HEK293 (cell line): ENCODE measurements at regions not wholly inside any gene's neighbourhood (a gene's known extent, or its start where the extent isn't known, plus 50 kb on each side); places are given as distances from the start of the nearest gene placed in this dataset.

Source experiments
- SETDB1 ChIP-seq: IDR thresholded peaks from one replicate; pipeline ENCODE4 v1.6.1; 2017; ENCODE audit warnings: mild to moderate bottlenecking, low read length, moderate library complexity, mixed read lengths; ENCODE audit not compliant: insufficient read length
- ZNF239 ChIP-seq: fragments of 450-650 bp; formaldehyde crosslinking; IDR thresholded peaks from 2 replicates; pipeline ENCODE4 v1.5.1; 2016; ENCODE audit warnings: missing biosample characterization, missing genetic modification characterization
- ZNF292 ChIP-seq: fragments of 450-650 bp; formaldehyde crosslinking; IDR thresholded peaks from 2 replicates; pipeline ENCODE4 v1.5.1; 2016; ENCODE audit warnings: low read depth, missing biosample characterization, missing genetic modification characterization, borderline replicate concordance
- ZNF843 ChIP-seq: fragments of 450-650 bp; formaldehyde crosslinking; IDR thresholded peaks from 2 replicates; pipeline ENCODE4 v1.5.1; 2016; ENCODE audit warnings: missing biosample characterization, missing genetic modification characterization
- TF ChIP-seq, protein P1 (sequence below): fragments of 450-650 bp; formaldehyde crosslinking; IDR thresholded peaks from 2 replicates; pipeline ENCODE4 v1.5.1; 2016; ENCODE audit warnings: missing biosample characterization, missing genetic modification characterization
- TF ChIP-seq, protein P2 (sequence below): fragments of 450-650 bp; formaldehyde crosslinking; IDR thresholded peaks from 2 replicates; pipeline ENCODE4 v1.5.1; 2016; ENCODE audit warnings: missing biosample characterization, missing genetic modification characterization, low read depth
- TF ChIP-seq, protein P3 (sequence below): fragments of 450-650 bp; formaldehyde crosslinking; IDR thresholded peaks from 2 replicates; pipeline ENCODE4 v1.5.1; 2016; ENCODE audit warnings: missing biosample characterization, missing genetic modification characterization
- TF ChIP-seq, protein P4 (sequence below): fragments of 450-650 bp; formaldehyde crosslinking; IDR thresholded peaks from 2 replicates; pipeline ENCODE4 v1.5.1; 2016; ENCODE audit warnings: missing biosample characterization, missing genetic modification characterization
- TF ChIP-seq, protein P5 (sequence below): fragments of 450-650 bp; formaldehyde crosslinking; IDR thresholded peaks from 2 replicates; pipeline ENCODE4 v1.5.1; 2016; ENCODE audit warnings: missing biosample characterization, missing genetic modification characterization

DNA sequence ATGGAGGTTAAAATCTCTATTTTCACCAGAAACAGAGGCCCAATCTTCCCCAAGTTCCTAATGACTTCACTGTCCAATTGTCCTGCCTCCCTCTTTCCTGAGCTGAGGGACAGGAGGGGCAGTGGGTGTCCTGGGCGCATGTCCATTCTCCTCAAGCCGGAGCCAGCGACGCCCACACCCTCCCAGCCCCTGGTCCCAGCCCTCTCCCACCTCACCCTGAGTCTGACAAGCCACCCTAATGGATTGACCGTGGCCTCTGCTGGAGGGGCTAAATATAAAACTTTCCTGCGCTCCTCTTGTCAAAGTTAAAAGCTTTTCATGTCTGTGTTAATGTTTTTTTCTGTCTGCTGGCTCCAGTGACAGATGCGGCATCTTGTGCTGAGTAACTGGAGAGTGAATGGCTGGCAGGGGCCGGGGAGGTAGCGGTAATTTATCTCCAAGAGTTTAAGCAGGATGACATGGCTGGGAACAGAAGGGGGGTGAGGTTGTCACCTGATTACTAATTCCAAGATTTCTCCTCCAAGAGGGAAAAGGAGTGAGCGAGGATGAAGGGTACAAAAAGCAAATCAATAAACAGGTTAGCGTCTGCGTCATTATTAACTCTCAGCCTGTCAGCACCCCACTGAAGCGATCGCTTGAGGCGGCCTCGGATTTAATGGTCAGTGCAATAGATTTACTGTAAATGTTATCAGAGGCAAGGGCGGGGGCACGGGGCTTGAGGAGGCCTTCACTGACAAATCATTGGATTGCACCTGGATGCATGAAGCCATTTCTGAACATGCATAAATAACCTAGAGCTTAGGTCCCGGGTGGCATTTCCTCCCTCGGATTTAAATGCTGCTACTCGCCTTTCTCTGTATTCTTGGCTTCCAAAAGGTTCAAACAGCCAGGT lies 118.1 kb upstream of the MAFB start:
- no peak for TF ChIP-seq SETDB1
- TF ChIP-seq ZNF843 (tag by site-specific recombination): no peak
- TF ChIP-seq, protein P1, sequence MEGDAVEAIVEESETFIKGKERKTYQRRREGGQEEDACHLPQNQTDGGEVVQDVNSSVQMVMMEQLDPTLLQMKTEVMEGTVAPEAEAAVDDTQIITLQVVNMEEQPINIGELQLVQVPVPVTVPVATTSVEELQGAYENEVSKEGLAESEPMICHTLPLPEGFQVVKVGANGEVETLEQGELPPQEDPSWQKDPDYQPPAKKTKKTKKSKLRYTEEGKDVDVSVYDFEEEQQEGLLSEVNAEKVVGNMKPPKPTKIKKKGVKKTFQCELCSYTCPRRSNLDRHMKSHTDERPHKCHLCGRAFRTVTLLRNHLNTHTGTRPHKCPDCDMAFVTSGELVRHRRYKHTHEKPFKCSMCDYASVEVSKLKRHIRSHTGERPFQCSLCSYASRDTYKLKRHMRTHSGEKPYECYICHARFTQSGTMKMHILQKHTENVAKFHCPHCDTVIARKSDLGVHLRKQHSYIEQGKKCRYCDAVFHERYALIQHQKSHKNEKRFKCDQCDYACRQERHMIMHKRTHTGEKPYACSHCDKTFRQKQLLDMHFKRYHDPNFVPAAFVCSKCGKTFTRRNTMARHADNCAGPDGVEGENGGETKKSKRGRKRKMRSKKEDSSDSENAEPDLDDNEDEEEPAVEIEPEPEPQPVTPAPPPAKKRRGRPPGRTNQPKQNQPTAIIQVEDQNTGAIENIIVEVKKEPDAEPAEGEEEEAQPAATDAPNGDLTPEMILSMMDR: no peak
- TF ChIP-seq, protein P2, sequence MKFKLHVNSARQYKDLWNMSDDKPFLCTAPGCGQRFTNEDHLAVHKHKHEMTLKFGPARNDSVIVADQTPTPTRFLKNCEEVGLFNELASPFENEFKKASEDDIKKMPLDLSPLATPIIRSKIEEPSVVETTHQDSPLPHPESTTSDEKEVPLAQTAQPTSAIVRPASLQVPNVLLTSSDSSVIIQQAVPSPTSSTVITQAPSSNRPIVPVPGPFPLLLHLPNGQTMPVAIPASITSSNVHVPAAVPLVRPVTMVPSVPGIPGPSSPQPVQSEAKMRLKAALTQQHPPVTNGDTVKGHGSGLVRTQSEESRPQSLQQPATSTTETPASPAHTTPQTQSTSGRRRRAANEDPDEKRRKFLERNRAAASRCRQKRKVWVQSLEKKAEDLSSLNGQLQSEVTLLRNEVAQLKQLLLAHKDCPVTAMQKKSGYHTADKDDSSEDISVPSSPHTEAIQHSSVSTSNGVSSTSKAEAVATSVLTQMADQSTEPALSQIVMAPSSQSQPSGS (tag by site-specific recombination): no peak
- TF ChIP-seq, protein P3, sequence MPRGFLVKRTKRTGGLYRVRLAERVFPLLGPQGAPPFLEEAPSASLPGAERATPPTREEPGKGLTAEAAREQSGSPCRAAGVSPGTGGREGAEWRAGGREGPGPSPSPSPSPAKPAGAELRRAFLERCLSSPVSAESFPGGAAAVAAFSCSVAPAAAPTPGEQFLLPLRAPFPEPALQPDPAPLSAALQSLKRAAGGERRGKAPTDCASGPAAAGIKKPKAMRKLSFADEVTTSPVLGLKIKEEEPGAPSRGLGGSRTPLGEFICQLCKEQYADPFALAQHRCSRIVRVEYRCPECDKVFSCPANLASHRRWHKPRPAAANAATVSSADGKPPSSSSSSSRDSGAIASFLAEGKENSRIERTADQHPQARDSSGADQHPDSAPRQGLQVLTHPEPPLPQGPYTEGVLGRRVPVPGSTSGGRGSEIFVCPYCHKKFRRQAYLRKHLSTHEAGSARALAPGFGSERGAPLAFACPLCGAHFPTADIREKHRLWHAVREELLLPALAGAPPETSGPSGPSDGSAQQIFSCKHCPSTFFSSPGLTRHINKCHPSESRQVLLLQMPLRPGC: no peak
- TF ChIP-seq ZNF292 (tag by site-specific recombination): no peak
- TF ChIP-seq ZNF239 (tag by site-specific recombination): no peak
- TF ChIP-seq, protein P4, sequence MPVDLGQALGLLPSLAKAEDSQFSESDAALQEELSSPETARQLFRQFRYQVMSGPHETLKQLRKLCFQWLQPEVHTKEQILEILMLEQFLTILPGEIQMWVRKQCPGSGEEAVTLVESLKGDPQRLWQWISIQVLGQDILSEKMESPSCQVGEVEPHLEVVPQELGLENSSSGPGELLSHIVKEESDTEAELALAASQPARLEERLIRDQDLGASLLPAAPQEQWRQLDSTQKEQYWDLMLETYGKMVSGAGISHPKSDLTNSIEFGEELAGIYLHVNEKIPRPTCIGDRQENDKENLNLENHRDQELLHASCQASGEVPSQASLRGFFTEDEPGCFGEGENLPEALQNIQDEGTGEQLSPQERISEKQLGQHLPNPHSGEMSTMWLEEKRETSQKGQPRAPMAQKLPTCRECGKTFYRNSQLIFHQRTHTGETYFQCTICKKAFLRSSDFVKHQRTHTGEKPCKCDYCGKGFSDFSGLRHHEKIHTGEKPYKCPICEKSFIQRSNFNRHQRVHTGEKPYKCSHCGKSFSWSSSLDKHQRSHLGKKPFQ (tag by site-specific recombination): no peak
- TF ChIP-seq, protein P5, sequence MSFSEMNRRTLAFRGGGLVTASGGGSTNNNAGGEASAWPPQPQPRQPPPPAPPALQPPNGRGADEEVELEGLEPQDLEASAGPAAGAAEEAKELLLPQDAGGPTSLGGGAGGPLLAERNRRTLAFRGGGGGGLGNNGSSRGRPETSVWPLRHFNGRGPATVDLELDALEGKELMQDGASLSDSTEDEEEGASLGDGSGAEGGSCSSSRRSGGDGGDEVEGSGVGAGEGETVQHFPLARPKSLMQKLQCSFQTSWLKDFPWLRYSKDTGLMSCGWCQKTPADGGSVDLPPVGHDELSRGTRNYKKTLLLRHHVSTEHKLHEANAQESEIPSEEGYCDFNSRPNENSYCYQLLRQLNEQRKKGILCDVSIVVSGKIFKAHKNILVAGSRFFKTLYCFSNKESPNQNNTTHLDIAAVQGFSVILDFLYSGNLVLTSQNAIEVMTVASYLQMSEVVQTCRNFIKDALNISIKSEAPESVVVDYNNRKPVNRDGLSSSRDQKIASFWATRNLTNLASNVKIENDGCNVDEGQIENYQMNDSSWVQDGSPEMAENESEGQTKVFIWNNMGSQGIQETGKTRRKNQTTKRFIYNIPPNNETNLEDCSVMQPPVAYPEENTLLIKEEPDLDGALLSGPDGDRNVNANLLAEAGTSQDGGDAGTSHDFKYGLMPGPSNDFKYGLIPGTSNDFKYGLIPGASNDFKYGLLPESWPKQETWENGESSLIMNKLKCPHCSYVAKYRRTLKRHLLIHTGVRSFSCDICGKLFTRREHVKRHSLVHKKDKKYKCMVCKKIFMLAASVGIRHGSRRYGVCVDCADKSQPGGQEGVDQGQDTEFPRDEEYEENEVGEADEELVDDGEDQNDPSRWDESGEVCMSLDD: no peak
